ENCODE measurements at regions not wholly inside any gene's neighbourhood (a gene's known extent, or its start where the extent isn't known, plus 50 kb on each side); places are given as distances from the start of the nearest gene placed in this dataset.

GRCh38 chr2:13919981-13920382 lies 712.5 kb upstream of the LRATD1 start:
- Histone ChIP-seq H3K27ac (ENCODE audit: low read length) (no peak overlapping the region), H3K4me1 (ENCODE audit: insufficient read depth, low read length) (no peaks in the 10 kb centered on the region), H3K9me3 (ENCODE audit: insufficient read depth, low read length, severe bottlenecking) (no peaks in the 10 kb centered on the region), H3K4me3 (ENCODE audit: low read depth in 1 of 2, low read length in 2 of 2) (no peak overlapping the region), H3K4me2 (ENCODE audit: insufficient read depth, low read length) (no peak overlapping the region), H4K20me1 (ENCODE audit: insufficient read depth, low read length) (no peaks in the 10 kb centered on the region), H3K27me3 (ENCODE audit: insufficient read depth, low read length, poor library complexity) (no peaks in the 10 kb centered on the region), H2AFZ (ENCODE audit: low read depth, low read length) (no peak overlapping the region), H3K79me2 (ENCODE audit: insufficient read depth, low read length) (no peaks in the 10 kb centered on the region), H3K36me3 (ENCODE audit: insufficient read depth, low read length) (no peaks in the 10 kb centered on the region), H3K9ac (ENCODE audit: low read depth, low read length) (no peak overlapping the region)
- no peak for DNase-seq
- TF ChIP-seq EZH2 (IDR thresholded peaks at IDR 0.05; ENCODE audit: borderline replicate concordance, low read depth, low read length, severe bottlenecking) (no peak), CTCF (IDR thresholded peaks at IDR 0.05; ENCODE audit: borderline replicate concordance, extremely low read depth, low read length, poor library complexity, severe bottlenecking) (no peak)
- ATAC-seq (ENCODE audit: insufficient read depth, low read depth) = no peak

- Histone ChIP-seq H2AFZ (ENCODE audit: low read depth, low read length) (no peak overlapping the region), H3K9me3 (ENCODE audit: insufficient read depth, low read length, severe bottlenecking) (no peaks in the 10 kb centered on the region)
- no peak for TF ChIP-seq EZH2 (IDR thresholded peaks at IDR 0.05; ENCODE audit: borderline replicate concordance, low read depth, low read length, severe bottlenecking)
- TF ChIP-seq CTCF (IDR thresholded peaks at IDR 0.05; ENCODE audit: borderline replicate concordance, extremely low read depth, low read length, poor library complexity, severe bottlenecking) = no peak
These were observed 711.3 kb upstream of the LRATD1 start for GRCh38 chr2:13921245-13921644.

GRCh38 chr2:13923823-13924222 lies 708.7 kb upstream of the LRATD1 start:
- H3K27me3 ChIP-seq (ENCODE audit: insufficient read depth, low read length, poor library complexity) = no peaks in the 10 kb centered on the region
- no peak overlapping the region for H3K27ac ChIP-seq (ENCODE audit: low read length)
- no peak overlapping the region for H3K9ac ChIP-seq (ENCODE audit: low read depth, low read length)
- no peak overlapping the region for H3K4me2 ChIP-seq (ENCODE audit: insufficient read depth, low read length)
- no peaks in the 10 kb centered on the region for H3K4me1 ChIP-seq (ENCODE audit: insufficient read depth, low read length)
- H3K36me3 ChIP-seq (ENCODE audit: insufficient read depth, low read length) = no peaks in the 10 kb centered on the region
- ATAC-seq (ENCODE audit: insufficient read depth, low read depth) (no peak), DNase-seq (no peak)
- no peaks in the 10 kb centered on the region for H3K9me3 ChIP-seq (ENCODE audit: insufficient read depth, low read length, severe bottlenecking)
- H3K79me2 ChIP-seq (ENCODE audit: insufficient read depth, low read length) = no peaks in the 10 kb centered on the region
- H2AFZ ChIP-seq (ENCODE audit: low read depth, low read length) = no peak overlapping the region
- no peaks in the 10 kb centered on the region for H4K20me1 ChIP-seq (ENCODE audit: insufficient read depth, low read length)
- no peak overlapping the region for H3K4me3 ChIP-seq (ENCODE audit: low read depth in 1 of 2, low read length in 2 of 2)
- no peak for TF ChIP-seq CTCF (IDR thresholded peaks at IDR 0.05; ENCODE audit: borderline replicate concordance, extremely low read depth, low read length, poor library complexity, severe bottlenecking)
- no peak for TF ChIP-seq EZH2 (IDR thresholded peaks at IDR 0.05; ENCODE audit: borderline replicate concordance, low read depth, low read length, severe bottlenecking)

More at GRCh38 chr2:13921245-13921644, 711.3 kb upstream of the LRATD1 start:
- Histone ChIP-seq H3K4me2 (ENCODE audit: insufficient read depth, low read length) (no peak overlapping the region), H3K9ac (ENCODE audit: low read depth, low read length) (no peak overlapping the region), H3K36me3 (ENCODE audit: insufficient read depth, low read length) (no peaks in the 10 kb centered on the region), H3K4me1 (ENCODE audit: insufficient read depth, low read length) (no peaks in the 10 kb centered on the region), H3K27ac (ENCODE audit: low read length) (no peak overlapping the region), H3K4me3 (ENCODE audit: low read depth in 1 of 2, low read length in 2 of 2) (no peak overlapping the region), H3K27me3 (ENCODE audit: insufficient read depth, low read length, poor library complexity) (no peaks in the 10 kb centered on the region), H3K79me2 (ENCODE audit: insufficient read depth, low read length) (no peaks in the 10 kb centered on the region), H4K20me1 (ENCODE audit: insufficient read depth, low read length) (no peaks in the 10 kb centered on the region)
- ATAC-seq (ENCODE audit: insufficient read depth, low read depth) (no peak), DNase-seq (no peak)

GRCh38 chr2:13942111-13942510 lies 690.4 kb upstream of the LRATD1 start:
- TF ChIP-seq CTCF (IDR thresholded peaks at IDR 0.05; ENCODE audit: borderline replicate concordance, extremely low read depth, low read length, poor library complexity, severe bottlenecking) (no peak), EZH2 (IDR thresholded peaks at IDR 0.05; ENCODE audit: borderline replicate concordance, low read depth, low read length, severe bottlenecking) (no peak)
- no peaks in the 10 kb centered on the region for H3K27me3 ChIP-seq (ENCODE audit: insufficient read depth, low read length, poor library complexity)
- no peaks in the 10 kb centered on the region for H4K20me1 ChIP-seq (ENCODE audit: insufficient read depth, low read length)
- no peak overlapping the region for H3K9ac ChIP-seq (ENCODE audit: low read depth, low read length)
- H3K4me1 ChIP-seq (ENCODE audit: insufficient read depth, low read length) = no peaks in the 10 kb centered on the region
- H3K9me3 ChIP-seq (ENCODE audit: insufficient read depth, low read length, severe bottlenecking) = no peaks in the 10 kb centered on the region
- no peak overlapping the region for H2AFZ ChIP-seq (ENCODE audit: low read depth, low read length)
- DNase-seq = no peak
- no peak for ATAC-seq (ENCODE audit: insufficient read depth, low read depth)
- H3K27ac ChIP-seq (ENCODE audit: low read length) = no peak overlapping the region
- H3K4me2 ChIP-seq (ENCODE audit: insufficient read depth, low read length) = no peak overlapping the region
- H3K4me3 ChIP-seq (ENCODE audit: low read depth in 1 of 2, low read length in 2 of 2) = no peak overlapping the region
- H3K79me2 ChIP-seq (ENCODE audit: insufficient read depth, low read length) = no peaks in the 10 kb centered on the region
- no peaks in the 10 kb centered on the region for H3K36me3 ChIP-seq (ENCODE audit: insufficient read depth, low read length)
